Glomerular endothelial cell (primary cell): ENCODE measurements at regions not wholly inside any gene's neighbourhood (a gene's known extent, or its start where the extent isn't known, plus 50 kb on each side); places are given as distances from the start of the nearest gene placed in this dataset.

Experiments used
- DNase-seq: peaks from one replicate; pipeline ENCODE4 v3.0.0-alpha.2; 2011; ENCODE audit warnings: low read depth, low spot score; ENCODE audit errors: extremely low read depth

GRCh38 chr18:67705748-67706147 lies 189.2 kb upstream of the DSEL start:
- DNase-seq = no peak

- DNase-seq = no peak
These were observed 179.2 kb upstream of the DSEL start for GRCh38 chr18:67695684-67696083.

- DNase-seq = no peak
These were observed 178.3 kb upstream of the DSEL start for GRCh38 chr18:67694787-67695186.

GRCh38 chr18:67692811-67693210 lies 176.3 kb upstream of the DSEL start:
- no peak for DNase-seq

- no peak for DNase-seq
These were observed 166.0 kb upstream of the DSEL start for GRCh38 chr18:67682516-67682915.

GRCh38 chr18:67677489-67677888 lies 161.0 kb upstream of the DSEL start:
- no peak for DNase-seq

GRCh38 chr18:67672716-67673115 lies 156.2 kb upstream of the DSEL start:
- DNase-seq = no peak

- DNase-seq = no peak
These were observed 155.6 kb upstream of the DSEL start for GRCh38 chr18:67672155-67672554.

- no peak for DNase-seq
These were observed 153.6 kb upstream of the DSEL start for GRCh38 chr18:67670024-67670543.

GRCh38 chr18:67665266-67665665 lies 148.7 kb upstream of the DSEL start:
- no peak for DNase-seq

- DNase-seq = no peak
These were observed 146.5 kb upstream of the DSEL start for GRCh38 chr18:67662996-67663395.

GRCh38 chr18:67661555-67661954 lies 145.0 kb upstream of the DSEL start:
- DNase-seq = no peak

GRCh38 chr18:67654101-67654500 lies 137.6 kb upstream of the DSEL start:
- no peak for DNase-seq

GRCh38 chr18:67652288-67652687 lies 135.8 kb upstream of the DSEL start:
- no peak for DNase-seq

- DNase-seq = no peak
These were observed 134.9 kb upstream of the DSEL start for GRCh38 chr18:67651438-67651837.

GRCh38 chr18:67650686-67651385 lies 134.3 kb upstream of the DSEL start:
- no peak for DNase-seq

- no peak for DNase-seq
These were observed 130.4 kb upstream of the DSEL start for GRCh38 chr18:67646890-67647289.

GRCh38 chr18:67644226-67644625 lies 127.7 kb upstream of the DSEL start:
- DNase-seq = no peak

- no peak for DNase-seq
These were observed 123.4 kb upstream of the DSEL start for GRCh38 chr18:67639872-67640271.

- DNase-seq = no peak
These were observed 120.3 kb upstream of the DSEL start for GRCh38 chr18:67636597-67637385.

GRCh38 chr18:67634631-67635338 lies 118.3 kb upstream of the DSEL start:
- DNase-seq = no peak
